GM12875 (cell line): ENCODE measurements at regions not wholly inside any gene's neighbourhood (a gene's known extent, or its start where the extent isn't known, plus 50 kb on each side); places are given as distances from the start of the nearest gene placed in this dataset.

Experiments used
- H3K4me3 ChIP-seq: one replicate; pipeline ENCODE4 v1.5.1; 2011; ENCODE audit warnings: low read depth, low read length, control low read depth
- TF ChIP-seq, protein P1 (sequence below): IDR thresholded peaks from 2 replicates; pipeline ENCODE4 v1.5.1; 2011; ENCODE audit warnings: low read depth, mild to moderate bottlenecking, control low read depth, inconsistent platforms, low read length, moderate library complexity, borderline replicate concordance; ENCODE audit not compliant: insufficient read depth

DNA sequence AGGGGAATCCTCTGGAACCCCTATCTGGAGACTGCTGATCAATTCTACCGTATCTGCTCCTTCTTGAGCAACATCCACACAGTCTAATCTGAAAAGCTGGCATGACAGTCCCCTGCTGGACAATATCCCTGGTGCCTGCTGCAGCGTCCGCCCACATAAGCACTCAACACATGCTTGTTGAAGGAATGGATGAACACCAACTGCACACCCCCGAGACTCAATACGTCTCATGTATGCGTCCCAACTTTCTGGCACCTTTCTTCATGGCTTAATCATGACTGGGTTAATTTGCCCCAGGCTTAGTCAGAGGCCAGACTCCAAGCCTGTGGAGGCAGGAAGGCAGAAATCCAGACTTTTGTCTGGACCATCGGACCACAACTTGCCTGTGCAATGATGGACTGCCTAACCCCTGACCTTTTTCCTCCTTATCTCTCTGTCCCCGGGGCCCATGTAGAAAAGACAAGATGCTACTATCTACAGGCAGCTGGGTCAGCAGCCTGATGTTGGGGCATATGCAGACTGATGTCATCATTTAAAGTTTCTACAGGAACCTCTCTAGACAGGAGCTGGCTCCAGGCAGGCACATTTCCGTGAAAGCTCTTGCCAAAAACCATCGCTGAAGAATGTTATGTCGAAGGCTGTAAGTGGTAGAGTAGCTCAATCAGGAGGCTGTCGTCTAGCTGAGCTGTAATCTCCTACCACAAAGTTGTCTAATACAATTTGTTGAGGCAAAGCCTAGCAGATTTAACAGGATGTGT lies 114.1 kb upstream of the TPM1 start:
- H3K4me3 ChIP-seq, result no peak overlapping the region
- TF ChIP-seq, protein P1, sequence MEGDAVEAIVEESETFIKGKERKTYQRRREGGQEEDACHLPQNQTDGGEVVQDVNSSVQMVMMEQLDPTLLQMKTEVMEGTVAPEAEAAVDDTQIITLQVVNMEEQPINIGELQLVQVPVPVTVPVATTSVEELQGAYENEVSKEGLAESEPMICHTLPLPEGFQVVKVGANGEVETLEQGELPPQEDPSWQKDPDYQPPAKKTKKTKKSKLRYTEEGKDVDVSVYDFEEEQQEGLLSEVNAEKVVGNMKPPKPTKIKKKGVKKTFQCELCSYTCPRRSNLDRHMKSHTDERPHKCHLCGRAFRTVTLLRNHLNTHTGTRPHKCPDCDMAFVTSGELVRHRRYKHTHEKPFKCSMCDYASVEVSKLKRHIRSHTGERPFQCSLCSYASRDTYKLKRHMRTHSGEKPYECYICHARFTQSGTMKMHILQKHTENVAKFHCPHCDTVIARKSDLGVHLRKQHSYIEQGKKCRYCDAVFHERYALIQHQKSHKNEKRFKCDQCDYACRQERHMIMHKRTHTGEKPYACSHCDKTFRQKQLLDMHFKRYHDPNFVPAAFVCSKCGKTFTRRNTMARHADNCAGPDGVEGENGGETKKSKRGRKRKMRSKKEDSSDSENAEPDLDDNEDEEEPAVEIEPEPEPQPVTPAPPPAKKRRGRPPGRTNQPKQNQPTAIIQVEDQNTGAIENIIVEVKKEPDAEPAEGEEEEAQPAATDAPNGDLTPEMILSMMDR, result no peak

DNA sequence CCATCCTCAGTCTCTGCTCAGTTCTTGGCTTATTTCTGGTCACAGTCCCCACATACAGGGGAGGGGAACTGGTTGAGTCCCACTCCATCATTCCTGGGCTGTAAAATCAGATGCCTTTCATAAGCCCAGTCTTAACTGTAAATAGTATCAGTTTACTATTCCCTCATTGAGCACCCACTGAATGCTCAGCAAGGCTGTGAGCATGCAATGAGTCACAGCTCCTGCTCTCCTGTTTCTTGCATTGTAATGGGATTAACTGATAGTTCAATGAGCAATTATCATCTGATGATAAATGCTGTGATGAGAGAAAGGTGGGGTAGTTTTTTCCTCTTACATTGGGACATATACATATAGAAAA lies 113.6 kb upstream of the TPM1 start:
- TF ChIP-seq, protein P1, result no peak

DNA sequence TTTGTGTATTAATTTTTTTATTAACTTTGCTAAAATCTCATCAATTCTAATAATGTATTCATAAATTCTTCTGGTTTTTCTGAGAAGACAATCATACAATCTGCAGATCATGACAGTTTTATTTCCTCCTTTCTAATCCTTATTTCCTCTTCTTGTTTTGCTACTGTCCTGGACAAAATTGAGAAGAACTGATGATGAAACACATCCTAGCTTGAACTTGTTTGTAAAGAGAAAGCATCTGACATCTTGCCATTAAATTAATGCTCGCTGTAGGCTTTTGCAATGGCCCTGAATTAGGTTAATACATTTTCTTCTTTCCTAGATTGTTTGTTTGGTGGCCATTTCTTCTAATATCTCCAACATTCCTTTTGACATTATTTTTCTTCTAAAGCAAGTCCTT lies 110.9 kb upstream of the TPM1 start:
- TF ChIP-seq, protein P1, result no peak
- no peak overlapping the region for H3K4me3 ChIP-seq

More for the DNA sequence above, 113.6 kb upstream of the TPM1 start:
- no peak overlapping the region for H3K4me3 ChIP-seq

DNA sequence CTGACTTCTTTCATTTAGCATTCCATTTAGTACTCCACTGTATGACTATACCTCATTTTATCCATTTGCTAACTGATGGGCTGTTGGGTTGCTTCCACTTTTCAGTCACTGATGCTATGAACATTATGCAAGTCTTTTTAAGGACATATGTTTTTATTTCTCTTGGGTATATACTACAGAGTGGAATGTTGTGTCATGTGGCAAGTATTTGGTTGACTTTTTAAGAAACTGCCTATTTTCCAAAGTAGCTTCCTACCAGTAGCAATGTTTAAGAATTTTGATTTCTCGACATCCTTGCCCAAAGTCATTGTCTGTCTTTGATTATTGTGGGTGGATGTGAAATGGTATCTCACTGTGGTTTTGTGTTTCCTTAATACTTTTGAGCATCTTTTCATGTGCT lies 110.1 kb upstream of the TPM1 start:
- H3K4me3 ChIP-seq, result no peak overlapping the region
- TF ChIP-seq, protein P1, result no peak

DNA sequence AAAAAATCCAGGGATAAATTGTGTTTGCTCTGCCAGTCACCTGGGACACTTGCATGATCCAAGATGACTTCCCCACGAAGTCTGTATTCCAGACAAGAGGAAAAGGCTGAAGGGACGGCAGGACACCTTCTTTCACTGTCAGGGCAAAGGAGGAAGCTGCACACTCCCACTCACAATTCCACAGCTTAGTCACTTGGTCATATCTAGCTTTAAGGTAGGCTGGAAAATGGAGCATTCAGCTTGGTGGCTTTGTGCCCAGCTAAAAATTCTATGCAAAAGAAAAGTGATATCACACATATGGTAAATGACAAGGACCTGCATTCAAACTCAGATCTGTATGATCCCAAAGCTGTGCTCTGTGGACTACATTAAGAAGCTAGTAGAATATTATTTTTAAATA lies 109.2 kb upstream of the TPM1 start:
- no peak overlapping the region for H3K4me3 ChIP-seq
- TF ChIP-seq, protein P1, result no peak

DNA sequence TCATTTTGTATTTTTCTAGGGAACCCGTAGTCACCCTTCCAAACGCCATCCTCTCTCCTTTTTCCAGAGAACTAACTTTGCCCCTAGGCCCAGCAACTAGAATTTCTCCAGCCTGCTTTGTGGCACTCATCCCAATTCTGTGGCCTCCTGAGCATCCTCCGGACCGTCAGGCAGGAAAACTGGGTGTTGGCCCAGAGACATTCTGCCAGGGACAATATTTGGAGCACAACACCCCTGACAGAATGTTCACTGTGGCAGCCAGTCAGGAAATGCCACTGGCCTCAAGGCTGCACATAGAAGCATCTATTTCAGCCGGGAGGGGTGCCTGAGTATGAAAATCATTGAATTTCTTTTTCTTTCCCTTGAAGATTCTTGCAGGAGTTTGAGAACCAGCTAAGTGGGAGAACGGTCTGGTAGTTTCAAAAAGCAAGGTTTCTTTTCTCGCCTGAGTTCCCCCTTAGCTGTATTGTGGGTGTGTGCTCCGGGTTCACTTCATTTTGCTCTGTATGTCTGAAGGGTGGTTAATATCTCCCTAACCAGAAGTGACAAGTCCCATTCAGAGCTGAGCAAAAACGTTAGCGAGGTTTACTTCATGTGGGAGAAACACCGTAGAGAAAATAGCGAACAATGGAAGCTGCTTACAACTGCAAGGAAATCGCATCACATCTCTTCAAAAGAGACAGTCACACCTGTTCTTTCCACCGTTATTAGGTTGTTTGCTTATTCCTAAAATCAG lies 108.1 kb upstream of the TPM1 start:
- no peak overlapping the region for H3K4me3 ChIP-seq
- TF ChIP-seq, protein P1, result no peak

DNA sequence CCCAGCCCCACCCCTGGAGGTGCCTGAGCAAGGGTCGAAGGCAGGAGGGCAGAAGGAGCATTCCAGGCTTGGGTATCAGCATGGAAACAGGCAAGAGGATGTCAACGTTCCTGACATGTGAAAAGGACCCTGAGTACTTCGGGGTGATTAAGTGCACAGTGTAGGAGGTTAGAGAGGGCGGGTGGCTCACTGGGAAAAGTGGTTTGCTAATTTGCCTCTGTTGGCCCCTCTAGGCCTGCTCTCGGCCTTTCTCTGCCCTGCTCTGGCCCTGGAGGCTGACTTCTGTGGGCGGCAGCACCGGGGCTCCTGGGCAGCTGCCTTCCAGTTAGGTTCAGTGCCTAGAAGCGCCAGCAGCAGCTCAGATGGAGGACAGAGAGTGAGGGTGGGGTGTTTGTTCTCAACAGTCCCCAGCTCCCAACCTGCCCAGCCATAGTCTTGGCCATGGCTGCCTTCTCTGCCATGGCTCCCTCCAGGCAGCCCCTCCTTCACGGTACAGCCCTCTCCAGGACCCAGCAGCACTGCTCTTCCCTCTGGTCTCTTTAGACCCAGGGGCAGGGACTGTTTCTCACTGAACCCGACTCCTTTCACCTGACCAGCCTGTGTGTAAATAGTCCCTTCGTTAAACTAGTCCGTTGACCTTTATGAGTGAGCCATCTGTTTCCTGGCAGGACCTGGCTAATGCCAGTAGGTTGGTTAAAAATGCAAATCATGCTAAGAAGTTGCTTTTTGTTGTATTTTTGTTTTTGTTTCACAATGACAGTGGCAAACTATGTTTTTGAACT lies 107.1 kb upstream of the TPM1 start:
- H3K4me3 ChIP-seq, result no peak overlapping the region
- TF ChIP-seq, protein P1, result no peak
